Keratinocyte (primary cell): ENCODE measurements at regions not wholly inside any gene's neighbourhood (a gene's known extent, or its start where the extent isn't known, plus 50 kb on each side); places are given as distances from the start of the nearest gene placed in this dataset.

Experiments used
- DNase-seq: peaks from one replicate; pipeline ENCODE4 v3.0.0-alpha.2; 2011; ENCODE audit warnings: low read depth, missing footprints, low spot score
- FAIRE-seq: peaks from 2 replicates; lab custom pipeline; 2011; peaks lifted over from hg19 to GRCh38; lab: Jason Lieb, UNC
- H2AFZ ChIP-seq: 2 replicates; pipeline ENCODE4 v1.6.0; 2012; ENCODE audit warnings: low read length, control low read depth, inconsistent platforms; ENCODE audit not compliant: control insufficient read depth
- H3K27ac ChIP-seq: 2 replicates; pipeline ENCODE4 v1.5.1; 2011; ENCODE audit warnings: low read length; ENCODE audit not compliant: control insufficient read depth, insufficient read depth
- H3K27me3 ChIP-seq: 3 replicates; pipeline ENCODE4 v1.6.0; 2011; ENCODE audit warnings: low read length; ENCODE audit not compliant: control insufficient read depth, insufficient read depth; ENCODE audit errors: extremely low read depth
- H3K36me3 ChIP-seq, 2 experiments: 2 replicates in 1 of 2; 3 replicates in 1 of 2; pipeline ENCODE4 v1.5.1; 2011; ENCODE audit warnings: low read length in 2 of 2, mild to moderate bottlenecking in 1 of 2; ENCODE audit not compliant: control insufficient read depth in 2 of 2, insufficient read depth in 2 of 2; ENCODE audit errors: extremely low read depth in 1 of 2
- H3K4me1 ChIP-seq: 3 replicates; pipeline ENCODE4 v1.5.1; 2011; ENCODE audit warnings: low read length; ENCODE audit not compliant: control insufficient read depth, insufficient read depth; ENCODE audit errors: extremely low read depth
- H3K4me2 ChIP-seq: 3 replicates; pipeline ENCODE4 v1.6.0; 2011; ENCODE audit warnings: low read depth, low read length; ENCODE audit not compliant: control insufficient read depth, insufficient read depth; ENCODE audit errors: extremely low read depth
- H3K4me3 ChIP-seq, 3 experiments: fragments of 200-600 bp in 1 of 3; sonication (generic) in 1 of 3; 2 replicates in 2 of 3; 3 replicates in 1 of 3; pipeline ENCODE4 v1.5.1; 2011 to 2016; ENCODE audit warnings: low read length in 3 of 3, mild to moderate bottlenecking in 3 of 3, control low read depth in 2 of 3, inconsistent platforms in 1 of 3, low read depth in 1 of 3, mixed read lengths in 1 of 3, mixed run types in 1 of 3, moderate library complexity in 1 of 3; ENCODE audit not compliant: control insufficient read depth in 2 of 3, insufficient read depth in 2 of 3; ENCODE audit errors: extremely low read depth in 1 of 3
- H3K79me2 ChIP-seq: 2 replicates; pipeline ENCODE4 v1.6.0; 2012; ENCODE audit warnings: low read length; ENCODE audit not compliant: control insufficient read depth, insufficient read depth
- H3K9ac ChIP-seq: 3 replicates; pipeline ENCODE4 v1.6.0; 2011; ENCODE audit warnings: low read length; ENCODE audit not compliant: control insufficient read depth, insufficient read depth; ENCODE audit errors: extremely low read depth
- H3K9me1 ChIP-seq: 3 replicates; pipeline ENCODE4 v1.6.0; 2011; ENCODE audit warnings: low read length; ENCODE audit not compliant: control insufficient read depth, insufficient read depth; ENCODE audit errors: extremely low read depth
- H3K9me3 ChIP-seq: 2 replicates; pipeline ENCODE4 v1.5.1; 2012; ENCODE audit warnings: low read depth, low read length; ENCODE audit not compliant: control insufficient read depth
- H4K20me1 ChIP-seq: 3 replicates; pipeline ENCODE4 v1.6.0; 2011; ENCODE audit warnings: low read length; ENCODE audit not compliant: control insufficient read depth, insufficient read depth; ENCODE audit errors: extremely low read depth
- CTCF ChIP-seq, 3 experiments: IDR thresholded peaks in 1 of 3; conservative IDR thresholded peaks in 1 of 3; optimal IDR thresholded peaks in 1 of 3; 2 replicates in 2 of 3; 3 replicates in 1 of 3; pipeline versions ENCODE3 to v1.5.1; 2011; ENCODE audit warnings: low read length in 3 of 3, mild to moderate bottlenecking in 3 of 3, moderate library complexity in 2 of 3, control low read depth in 1 of 3, inconsistent platforms in 1 of 3; ENCODE audit not compliant: insufficient read depth in 2 of 3; ENCODE audit errors: extremely low read depth in 1 of 3
- EZH2 ChIP-seq: IDR thresholded peaks from one replicate; pipeline ENCODE4 v1.6.1; 2012; ENCODE audit warnings: inconsistent platforms, mild to moderate bottlenecking, low read length, moderate library complexity
- dilution Hi-C: fragments of 300-500 bp; cut with MboI; formaldehyde crosslinking; loops from one replicate; pipeline ENCODE4 v1.7.0; 2020; ENCODE audit warnings: low sequenced_read_pairs; ENCODE audit not compliant: extremely low pct_ligation_motif_present

DNA sequence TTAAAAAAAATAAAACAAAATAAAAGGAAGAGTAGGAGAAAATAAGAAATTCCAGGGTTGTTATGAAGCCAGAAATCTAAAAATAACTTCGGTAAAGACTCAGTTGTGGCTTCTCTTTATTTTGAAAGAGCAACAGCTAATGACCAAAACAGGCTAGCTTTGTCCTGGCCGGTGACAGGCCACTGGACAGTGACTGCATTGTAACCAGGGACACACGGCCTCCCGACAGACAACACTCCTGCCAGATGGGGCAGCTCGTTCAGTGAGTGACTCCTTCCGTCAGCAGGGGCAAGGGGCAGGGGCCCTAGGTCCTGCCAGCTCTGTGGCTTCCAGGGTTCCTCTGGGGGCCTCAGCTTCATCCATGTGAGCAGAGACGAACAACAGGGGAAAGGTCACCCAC is 173.4 kb downstream of the KATNAL1 start:
- FAIRE-seq (no peak), DNase-seq (no peak)
- Histone ChIP-seq H3K79me2 (no peaks in the 10 kb centered on the region), H3K4me2 (no peak overlapping the region), H3K36me3 (no peaks in the 10 kb centered on the region), H2AFZ (no peak overlapping the region), H3K9me3 (no peaks in the 10 kb centered on the region), H4K20me1 (no peaks in the 10 kb centered on the region), H3K9ac (no peak overlapping the region), H3K9me1 (no peaks in the 10 kb centered on the region), H3K27ac (no peak overlapping the region), H3K4me1 (no peaks in the 10 kb centered on the region), H3K27me3 (no peaks in the 10 kb centered on the region), H3K4me3 (no peak overlapping the region)
- dilution Hi-C loops = no loop called here
- TF ChIP-seq CTCF (optimal IDR thresholded peaks at IDR 0.05 in 1 of 3, IDR thresholded peaks at IDR 0.05 in 1 of 3, conservative IDR thresholded peaks at IDR 0.05 in 1 of 3; ENCODE audit: extremely low read depth in 1 of 3, insufficient read depth in 2 of 3, low read length in 3 of 3) (no peak), EZH2 (no peak)

DNA sequence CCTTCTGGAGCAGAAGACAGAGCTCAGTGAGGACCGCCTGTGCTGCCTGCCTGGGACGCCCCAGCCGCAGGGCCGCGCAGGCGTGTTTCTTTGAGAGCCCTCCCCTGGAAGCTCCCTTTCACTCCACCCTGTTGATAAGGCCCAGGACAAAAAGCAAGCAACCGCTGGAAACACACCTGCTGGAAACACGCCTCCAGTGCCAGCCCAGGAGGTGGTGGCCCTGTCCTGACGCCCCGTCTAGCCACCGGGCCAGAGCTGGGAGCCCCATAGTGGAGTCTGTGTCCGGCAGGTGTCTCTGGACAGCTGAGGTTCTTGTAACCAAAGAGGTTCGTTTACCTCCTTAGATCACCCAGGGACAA is 173.8 kb downstream of the KATNAL1 start:
- H4K20me1 ChIP-seq = no peaks in the 10 kb centered on the region
- no peaks in the 10 kb centered on the region for H3K79me2 ChIP-seq
- no peak overlapping the region for H2AFZ ChIP-seq
- H3K9ac ChIP-seq = no peak overlapping the region
- H3K36me3 ChIP-seq = no peaks in the 10 kb centered on the region
- H3K4me3 ChIP-seq = no peak overlapping the region
- H3K4me1 ChIP-seq = no peaks in the 10 kb centered on the region
- no peaks in the 10 kb centered on the region for H3K9me1 ChIP-seq
- dilution Hi-C loops = no loop called here
- no peaks in the 10 kb centered on the region for H3K27me3 ChIP-seq
- TF ChIP-seq CTCF (optimal IDR thresholded peaks at IDR 0.05 in 1 of 3, IDR thresholded peaks at IDR 0.05 in 1 of 3, conservative IDR thresholded peaks at IDR 0.05 in 1 of 3; ENCODE audit: extremely low read depth in 1 of 3, insufficient read depth in 2 of 3, low read length in 3 of 3) = no peak
- no peak for TF ChIP-seq EZH2
- DNase-seq = no peak
- no peak overlapping the region for H3K4me2 ChIP-seq
- no peaks in the 10 kb centered on the region for H3K9me3 ChIP-seq
- no peak overlapping the region for H3K27ac ChIP-seq
- no peak for FAIRE-seq
